ENCODE measurements at regions not wholly inside any gene's neighbourhood (a gene's known extent, or its start where the extent isn't known, plus 50 kb on each side); places are given as distances from the start of the nearest gene placed in this dataset.

DNA sequence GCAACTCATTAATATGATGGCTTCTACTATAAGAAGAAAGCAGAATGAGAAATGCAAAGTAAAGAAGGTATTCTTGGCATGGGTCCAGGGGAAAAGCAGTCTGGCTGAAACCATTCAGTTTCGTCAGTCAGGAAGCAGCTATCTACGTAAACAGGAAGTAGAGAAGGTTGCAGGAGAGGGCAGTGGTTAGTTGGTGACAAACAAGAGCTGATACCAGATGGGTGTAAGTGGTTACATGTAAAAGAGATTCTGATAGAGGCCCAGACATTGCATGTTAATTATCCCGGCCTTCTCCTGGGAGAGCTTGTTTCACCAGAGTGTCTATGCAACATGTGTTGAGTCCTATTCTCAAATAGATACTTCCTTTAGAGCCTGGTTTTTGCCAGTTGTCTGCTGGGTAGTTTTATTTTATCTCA lies 58.4 kb upstream of the PSMA1 start (continued):
- TF ChIP-seq CHD1 (IDR thresholded peaks at IDR 0.05; ENCODE audit: low read depth, low read length): no peak
- TF ChIP-seq, protein P1, sequence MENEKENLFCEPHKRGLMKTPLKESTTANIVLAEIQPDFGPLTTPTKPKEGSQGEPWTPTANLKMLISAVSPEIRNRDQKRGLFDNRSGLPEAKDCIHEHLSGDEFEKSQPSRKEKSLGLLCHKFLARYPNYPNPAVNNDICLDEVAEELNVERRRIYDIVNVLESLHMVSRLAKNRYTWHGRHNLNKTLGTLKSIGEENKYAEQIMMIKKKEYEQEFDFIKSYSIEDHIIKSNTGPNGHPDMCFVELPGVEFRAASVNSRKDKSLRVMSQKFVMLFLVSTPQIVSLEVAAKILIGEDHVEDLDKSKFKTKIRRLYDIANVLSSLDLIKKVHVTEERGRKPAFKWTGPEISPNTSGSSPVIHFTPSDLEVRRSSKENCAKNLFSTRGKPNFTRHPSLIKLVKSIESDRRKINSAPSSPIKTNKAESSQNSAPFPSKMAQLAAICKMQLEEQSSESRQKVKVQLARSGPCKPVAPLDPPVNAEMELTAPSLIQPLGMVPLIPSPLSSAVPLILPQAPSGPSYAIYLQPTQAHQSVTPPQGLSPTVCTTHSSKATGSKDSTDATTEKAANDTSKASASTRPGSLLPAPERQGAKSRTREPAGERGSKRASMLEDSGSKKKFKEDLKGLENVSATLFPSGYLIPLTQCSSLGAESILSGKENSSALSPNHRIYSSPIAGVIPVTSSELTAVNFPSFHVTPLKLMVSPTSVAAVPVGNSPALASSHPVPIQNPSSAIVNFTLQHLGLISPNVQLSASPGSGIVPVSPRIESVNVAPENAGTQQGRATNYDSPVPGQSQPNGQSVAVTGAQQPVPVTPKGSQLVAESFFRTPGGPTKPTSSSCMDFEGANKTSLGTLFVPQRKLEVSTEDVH (IDR thresholded peaks at IDR 0.05; ENCODE audit: low read depth, partially characterized antibody): no peak
- TF ChIP-seq RB1 (IDR thresholded peaks at IDR 0.05; ENCODE audit: borderline replicate concordance): no peak
- no peak for TF ChIP-seq POLR2A (IDR thresholded peaks at IDR 0.05; ENCODE audit: low read depth, low read length)
- TF ChIP-seq, protein P2, sequence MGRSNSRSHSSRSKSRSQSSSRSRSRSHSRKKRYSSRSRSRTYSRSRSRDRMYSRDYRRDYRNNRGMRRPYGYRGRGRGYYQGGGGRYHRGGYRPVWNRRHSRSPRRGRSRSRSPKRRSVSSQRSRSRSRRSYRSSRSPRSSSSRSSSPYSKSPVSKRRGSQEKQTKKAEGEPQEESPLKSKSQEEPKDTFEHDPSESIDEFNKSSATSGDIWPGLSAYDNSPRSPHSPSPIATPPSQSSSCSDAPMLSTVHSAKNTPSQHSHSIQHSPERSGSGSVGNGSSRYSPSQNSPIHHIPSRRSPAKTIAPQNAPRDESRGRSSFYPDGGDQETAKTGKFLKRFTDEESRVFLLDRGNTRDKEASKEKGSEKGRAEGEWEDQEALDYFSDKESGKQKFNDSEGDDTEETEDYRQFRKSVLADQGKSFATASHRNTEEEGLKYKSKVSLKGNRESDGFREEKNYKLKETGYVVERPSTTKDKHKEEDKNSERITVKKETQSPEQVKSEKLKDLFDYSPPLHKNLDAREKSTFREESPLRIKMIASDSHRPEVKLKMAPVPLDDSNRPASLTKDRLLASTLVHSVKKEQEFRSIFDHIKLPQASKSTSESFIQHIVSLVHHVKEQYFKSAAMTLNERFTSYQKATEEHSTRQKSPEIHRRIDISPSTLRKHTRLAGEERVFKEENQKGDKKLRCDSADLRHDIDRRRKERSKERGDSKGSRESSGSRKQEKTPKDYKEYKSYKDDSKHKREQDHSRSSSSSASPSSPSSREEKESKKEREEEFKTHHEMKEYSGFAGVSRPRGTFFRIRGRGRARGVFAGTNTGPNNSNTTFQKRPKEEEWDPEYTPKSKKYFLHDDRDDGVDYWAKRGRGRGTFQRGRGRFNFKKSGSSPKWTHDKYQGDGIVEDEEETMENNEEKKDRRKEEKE (IDR thresholded peaks at IDR 0.05): no peak
- no peak for TF ChIP-seq ESRRA (IDR thresholded peaks at IDR 0.05; ENCODE audit: low read length)
- TF ChIP-seq, protein P3, sequence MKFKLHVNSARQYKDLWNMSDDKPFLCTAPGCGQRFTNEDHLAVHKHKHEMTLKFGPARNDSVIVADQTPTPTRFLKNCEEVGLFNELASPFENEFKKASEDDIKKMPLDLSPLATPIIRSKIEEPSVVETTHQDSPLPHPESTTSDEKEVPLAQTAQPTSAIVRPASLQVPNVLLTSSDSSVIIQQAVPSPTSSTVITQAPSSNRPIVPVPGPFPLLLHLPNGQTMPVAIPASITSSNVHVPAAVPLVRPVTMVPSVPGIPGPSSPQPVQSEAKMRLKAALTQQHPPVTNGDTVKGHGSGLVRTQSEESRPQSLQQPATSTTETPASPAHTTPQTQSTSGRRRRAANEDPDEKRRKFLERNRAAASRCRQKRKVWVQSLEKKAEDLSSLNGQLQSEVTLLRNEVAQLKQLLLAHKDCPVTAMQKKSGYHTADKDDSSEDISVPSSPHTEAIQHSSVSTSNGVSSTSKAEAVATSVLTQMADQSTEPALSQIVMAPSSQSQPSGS (IDR thresholded peaks at IDR 0.05; ENCODE audit: low read length): no peak
- TF ChIP-seq, protein P4, sequence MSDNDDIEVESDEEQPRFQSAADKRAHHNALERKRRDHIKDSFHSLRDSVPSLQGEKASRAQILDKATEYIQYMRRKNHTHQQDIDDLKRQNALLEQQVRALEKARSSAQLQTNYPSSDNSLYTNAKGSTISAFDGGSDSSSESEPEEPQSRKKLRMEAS (IDR thresholded peaks at IDR 0.05; ENCODE audit: low read depth, low read length): no peak
- no peak for TF ChIP-seq MYC (IDR thresholded peaks at IDR 0.05; ENCODE audit: insufficient read depth, insufficient read length, insufficient replicate concordance, low read length, severe bottlenecking)
- TF ChIP-seq MTA3 (IDR thresholded peaks at IDR 0.05; ENCODE audit: borderline replicate concordance, low read length): no peak
- TF ChIP-seq SPI1 (IDR thresholded peaks at IDR 0.05; ENCODE audit: borderline replicate concordance, insufficient read depth, low read depth, low read length): peak; percentile 14; the same call in 1 of the 2 replicates
- peak; percentile 60; the same call in 1 of the 2 replicates for TF ChIP-seq CREB1 (IDR thresholded peaks at IDR 0.05; ENCODE audit: low read depth)
- no peak for TF ChIP-seq RELA (IDR thresholded peaks at IDR 0.05; ENCODE audit: borderline replicate concordance, partially characterized antibody)
- no peak for TF ChIP-seq POLR2AphosphoS2 (IDR thresholded peaks at IDR 0.05; ENCODE audit: low read depth, low read length)
- no peak for TF ChIP-seq SREBF1 (IDR thresholded peaks at IDR 0.05; ENCODE audit: low read length)
